ENCODE measurements at regions not wholly inside any gene's neighbourhood (a gene's known extent, or its start where the extent isn't known, plus 50 kb on each side); places are given as distances from the start of the nearest gene placed in this dataset.
"Not testable (repeated sequence)": the region's sequence is repeated elsewhere in the genome, so short reads cannot be mapped to it uniquely, and the experiment has no call there.

- peak; percentile 53 for DNase-seq
These were observed 234.9 kb upstream of the LMCD1 start for GRCh38 chr3:8266730-8267131.

GRCh38 chr3:8273479-8273878 lies 228.1 kb upstream of the LMCD1 start:
- no peak for DNase-seq

- no peak for DNase-seq
These were observed 225.6 kb upstream of the LMCD1 start for GRCh38 chr3:8276056-8276455.

GRCh38 chr3:8276506-8276905 lies 225.1 kb upstream of the LMCD1 start:
- no peak for DNase-seq

- DNase-seq, result peak; percentile 79
These were observed 223.2 kb upstream of the LMCD1 start for GRCh38 chr3:8278448-8278847.

GRCh38 chr3:8279476-8279875 lies 222.1 kb upstream of the LMCD1 start:
- DNase-seq, result no peak

GRCh38 chr3:8279886-8280550 lies 221.6 kb upstream of the LMCD1 start:
- no peak for DNase-seq

GRCh38 chr3:8282541-8283165 lies 219.0 kb upstream of the LMCD1 start:
- DNase-seq, result no peak

GRCh38 chr3:8283193-8283592 lies 218.4 kb upstream of the LMCD1 start:
- DNase-seq, result no peak

- DNase-seq, result no peak
These were observed 215.5 kb upstream of the LMCD1 start for GRCh38 chr3:8286086-8286485.

- DNase-seq, result no peak
These were observed 214.9 kb upstream of the LMCD1 start for GRCh38 chr3:8286749-8287148.

GRCh38 chr3:8290611-8291010 lies 211.0 kb upstream of the LMCD1 start:
- DNase-seq, result no peak

- DNase-seq, result no peak
These were observed 205.2 kb upstream of the LMCD1 start for GRCh38 chr3:8296461-8296860.

- no peak for DNase-seq
These were observed 203.3 kb upstream of the LMCD1 start for GRCh38 chr3:8298021-8298954.

GRCh38 chr3:8301977-8302735 lies 199.5 kb upstream of the LMCD1 start:
- peak; percentile 55 for DNase-seq

GRCh38 chr3:8303466-8303865 lies 198.2 kb upstream of the LMCD1 start:
- DNase-seq, result no peak

GRCh38 chr3:8305371-8305770 lies 196.3 kb upstream of the LMCD1 start:
- no peak for DNase-seq

- no peak for DNase-seq
These were observed 194.0 kb upstream of the LMCD1 start for GRCh38 chr3:8307545-8308110.

- DNase-seq, result peak; percentile 48
These were observed 190.3 kb upstream of the LMCD1 start for GRCh38 chr3:8311321-8311720.

GRCh38 chr3:8312685-8313084 lies 188.9 kb upstream of the LMCD1 start:
- DNase-seq, result no peak

GRCh38 chr3:8313560-8314267 lies 187.9 kb upstream of the LMCD1 start:
- no peak for DNase-seq

- DNase-seq, result not testable (repeated sequence)
These were observed 186.1 kb upstream of the LMCD1 start for GRCh38 chr3:8315526-8315925.
